Nephron (organoid): ENCODE measurements at regions not wholly inside any gene's neighbourhood (a gene's known extent, or its start where the extent isn't known, plus 50 kb on each side); places are given as distances from the start of the nearest gene placed in this dataset.

Experiments used
- H3K27ac Mint-ChIP-seq, 3 experiments: 2 replicates each; pipeline ENCODE4 v1.8.0; 2020; ENCODE audit warnings: mixed read lengths in 3 of 3, mild to moderate bottlenecking in 2 of 3, moderate library complexity in 1 of 3
- H3K27me3 Mint-ChIP-seq: 2 replicates; pipeline ENCODE4 v1.8.0; 2021; ENCODE audit warnings: low read depth, mild to moderate bottlenecking, moderate library complexity, mixed read lengths
- H3K36me3 Mint-ChIP-seq: 2 replicates; pipeline ENCODE4 v1.8.0; 2020; ENCODE audit warnings: low read depth, mixed read lengths
- H3K4me1 Mint-ChIP-seq: 2 replicates; pipeline ENCODE4 v1.8.0; 2020; ENCODE audit warnings: mixed read lengths
- H3K4me3 Mint-ChIP-seq, 3 experiments: 2 replicates each; pipeline ENCODE4 v1.8.0; 2020; ENCODE audit warnings: mild to moderate bottlenecking in 3 of 3, mixed read lengths in 3 of 3, moderate library complexity in 2 of 3
- H3K9me3 Mint-ChIP-seq: 2 replicates; pipeline ENCODE4 v1.8.0; 2020; ENCODE audit warnings: mixed read lengths
- CTCF ChIP-seq, 3 experiments: fragments of 200-600 bp; sonication (generic); IDR thresholded peaks; one replicate each; pipeline ENCODE4 v1.5.0; 2021; ENCODE audit warnings: antibody characterized with exemption in 3 of 3; ENCODE audit not compliant: unreplicated experiment in 3 of 3

GRCh38 chr5:111636736-111637135, 120.3 kb downstream of the NREP start:
- H3K36me3 Mint-ChIP-seq: peaks cover 5% of the 10 kb centered on the region
- H3K4me3 Mint-ChIP-seq: no peak overlapping the region
- peaks cover 25% of the 10 kb centered on the region for H3K9me3 Mint-ChIP-seq
- H3K27ac Mint-ChIP-seq: no peak overlapping the region
- TF ChIP-seq CTCF (IDR thresholded peaks at IDR 0.05; ENCODE audit: unreplicated experiment in 3 of 3): no peak
- H3K27me3 Mint-ChIP-seq: peaks cover 4% of the 10 kb centered on the region
- peaks cover 20% of the 10 kb centered on the region for H3K4me1 Mint-ChIP-seq

- Mint-ChIP-seq H3K4me3 (no peak overlapping the region), H3K4me1 (peaks cover 18% of the 10 kb centered on the region), H3K27ac (peak overlapping the region in 2 of 3 experiments; percentile 17 to 70), H3K27me3 (peaks cover 4% of the 10 kb centered on the region), H3K36me3 (peaks cover 5% of the 10 kb centered on the region), H3K9me3 (peaks cover 25% of the 10 kb centered on the region)
- no peak for TF ChIP-seq CTCF (IDR thresholded peaks at IDR 0.05; ENCODE audit: unreplicated experiment in 3 of 3)
These were observed 121.0 kb downstream of the NREP start for GRCh38 chr5:111635916-111636570.

- Mint-ChIP-seq H3K4me1 (peaks cover 18% of the 10 kb centered on the region), H3K27me3 (peaks cover 4% of the 10 kb centered on the region), H3K36me3 (peaks cover 5% of the 10 kb centered on the region), H3K9me3 (peaks cover 18% of the 10 kb centered on the region), H3K27ac (peak overlapping the region in 2 of 3 experiments; percentile 17 to 70), H3K4me3 (no peak overlapping the region)
- TF ChIP-seq CTCF (IDR thresholded peaks at IDR 0.05; ENCODE audit: unreplicated experiment in 3 of 3): no peak
These were observed 121.7 kb downstream of the NREP start for GRCh38 chr5:111635151-111635902.

GRCh38 chr5:111631328-111631727, 119.0 kb upstream of the STARD4 start:
- H3K27me3 Mint-ChIP-seq: no peaks in the 10 kb centered on the region
- peaks cover 2% of the 10 kb centered on the region for H3K36me3 Mint-ChIP-seq
- peaks cover 6% of the 10 kb centered on the region for H3K9me3 Mint-ChIP-seq
- peaks cover 21% of the 10 kb centered on the region for H3K4me1 Mint-ChIP-seq
- no peak overlapping the region for H3K4me3 Mint-ChIP-seq
- TF ChIP-seq CTCF (IDR thresholded peaks at IDR 0.05; ENCODE audit: unreplicated experiment in 3 of 3): no peak
- no peak overlapping the region for H3K27ac Mint-ChIP-seq

GRCh38 chr5:111628901-111629300, 116.6 kb upstream of the STARD4 start:
- Mint-ChIP-seq H3K9me3 (peaks cover 12% of the 10 kb centered on the region), H3K4me1 (peaks cover 8% of the 10 kb centered on the region), H3K27ac (peak overlapping the region; percentile 67 to 93 (median 71)), H3K36me3 (peaks cover 6% of the 10 kb centered on the region), H3K4me3 (no peak overlapping the region), H3K27me3 (no peaks in the 10 kb centered on the region)
- TF ChIP-seq CTCF (IDR thresholded peaks at IDR 0.05; ENCODE audit: unreplicated experiment in 3 of 3): no peak
